BE2C (cell line): ENCODE measurements at regions not wholly inside any gene's neighbourhood (a gene's known extent, or its start where the extent isn't known, plus 50 kb on each side); places are given as distances from the start of the nearest gene placed in this dataset.

Experiments used
- DNase-seq: peaks from one replicate; pipeline ENCODE4 v3.0.0-alpha.2; 2020
- H3K27me3 ChIP-seq: fragments of 250-450 bp; sonication (Bioruptor Pico); 2 replicates; pipeline ENCODE4 v1.5.1; 2020; ENCODE audit warnings: mild to moderate bottlenecking
- H3K36me3 ChIP-seq: fragments of 250-450 bp; sonication (Bioruptor Pico); 2 replicates; pipeline ENCODE4 v1.5.1; 2020; ENCODE audit warnings: mild to moderate bottlenecking
- H3K4me1 ChIP-seq: fragments of 250-450 bp; sonication (Bioruptor Pico); 2 replicates; pipeline ENCODE4 v1.5.1; 2020
- H3K4me3 ChIP-seq: 2 replicates; pipeline ENCODE4 v1.5.1; 2011; ENCODE audit warnings: low read depth, low read length
- H3K9me3 ChIP-seq: fragments of 250-450 bp; sonication (Bioruptor Pico); 2 replicates; pipeline ENCODE4 v1.5.1; 2020
- CTCF ChIP-seq: IDR thresholded peaks from 2 replicates; pipeline ENCODE4 v1.5.1; 2012; ENCODE audit warnings: mild to moderate bottlenecking, low read depth, low read length

GRCh38 chr11:134752964-134753770, 341.1 kb upstream of the B3GAT1 start:
- no peaks in the 10 kb centered on the region for H3K9me3 ChIP-seq
- H3K4me1 ChIP-seq: no peaks in the 10 kb centered on the region
- no peak overlapping the region for H3K4me3 ChIP-seq
- no peak for TF ChIP-seq CTCF
- H3K27me3 ChIP-seq: 0 out of 2 replicates have a peak, but pooled peaks cover 7% of the 10 kb centered on the region
- H3K36me3 ChIP-seq: no peaks in the 10 kb centered on the region
- DNase-seq: no peak

DNA sequence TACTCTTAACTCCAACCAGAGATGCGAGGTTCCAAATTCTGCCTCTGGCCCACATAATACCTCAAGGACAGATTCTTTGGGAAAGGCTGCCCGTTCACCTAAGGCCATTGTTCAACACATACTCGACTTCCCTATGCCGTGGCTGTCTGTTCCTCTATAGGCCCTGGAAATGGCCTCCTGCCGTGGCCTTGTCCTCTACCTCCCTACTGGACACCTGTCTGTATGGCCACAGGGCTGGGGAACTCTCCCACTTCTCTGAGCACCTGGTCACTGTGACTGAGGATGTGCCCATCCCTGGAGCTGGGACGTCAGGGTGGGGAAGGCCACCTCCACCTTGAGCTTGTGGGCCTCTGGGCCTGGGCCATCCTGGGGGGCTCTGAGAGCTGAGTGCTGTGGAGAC, 340.5 kb upstream of the B3GAT1 start:
- no peak for DNase-seq
- no peak for TF ChIP-seq CTCF
- 0 out of 2 replicates have a peak, but pooled peaks cover 7% of the 10 kb centered on the region for H3K27me3 ChIP-seq
- no peaks in the 10 kb centered on the region for H3K9me3 ChIP-seq
- H3K4me1 ChIP-seq: no peaks in the 10 kb centered on the region
- H3K4me3 ChIP-seq: no peak overlapping the region
- H3K36me3 ChIP-seq: no peaks in the 10 kb centered on the region

- no peak for DNase-seq
- no peak for TF ChIP-seq CTCF
- H3K9me3 ChIP-seq: no peaks in the 10 kb centered on the region
These were observed 339.7 kb upstream of the B3GAT1 start for GRCh38 chr11:134751766-134752165.

DNA sequence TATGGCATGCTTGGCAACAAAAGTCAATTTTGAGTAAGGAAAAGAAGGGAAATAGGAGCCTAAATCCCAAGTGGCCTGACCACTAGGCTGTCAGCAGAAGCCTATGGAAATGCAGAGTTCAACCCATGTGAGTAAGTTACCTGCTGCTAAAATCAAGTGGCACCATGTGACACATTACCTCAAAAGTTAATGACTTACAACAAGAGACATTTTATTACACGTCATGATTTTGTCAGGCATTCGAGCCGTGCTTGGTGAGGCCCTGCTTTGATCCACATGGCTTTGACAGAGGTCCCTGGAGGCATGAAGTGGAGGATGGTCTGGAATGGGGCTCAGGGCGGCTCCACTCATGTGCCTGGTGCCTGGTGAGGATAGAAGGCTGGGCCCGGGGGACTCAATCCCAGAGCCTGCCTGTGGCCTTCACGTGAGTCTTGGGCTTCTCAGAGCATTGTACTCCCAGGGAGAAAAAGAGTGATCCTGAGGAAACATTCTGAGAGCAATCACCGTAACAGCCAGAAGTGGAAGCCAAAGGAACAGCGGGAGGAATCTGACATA, 339.1 kb upstream of the B3GAT1 start:
- DNase-seq: no peak
- Histone ChIP-seq H3K4me3 (no peak overlapping the region), H3K4me1 (no peaks in the 10 kb centered on the region), H3K9me3 (no peaks in the 10 kb centered on the region), H3K27me3 (0 out of 2 replicates have a peak, but pooled peaks cover 7% of the 10 kb centered on the region), H3K36me3 (no peaks in the 10 kb centered on the region)
- TF ChIP-seq CTCF: no peak

More at GRCh38 chr11:134751766-134752165, 339.7 kb upstream of the B3GAT1 start:
- Histone ChIP-seq H3K4me3 (no peak overlapping the region), H3K36me3 (no peaks in the 10 kb centered on the region), H3K27me3 (0 out of 2 replicates have a peak, but pooled peaks cover 7% of the 10 kb centered on the region), H3K4me1 (no peaks in the 10 kb centered on the region)

GRCh38 chr11:134750619-134751018, 338.6 kb upstream of the B3GAT1 start:
- no peak for DNase-seq
- H3K4me3 ChIP-seq: no peak overlapping the region
- H3K27me3 ChIP-seq: 0 out of 2 replicates have a peak, but pooled peaks cover 7% of the 10 kb centered on the region
- H3K36me3 ChIP-seq: no peaks in the 10 kb centered on the region
- no peak for TF ChIP-seq CTCF
- H3K9me3 ChIP-seq: no peaks in the 10 kb centered on the region
- no peaks in the 10 kb centered on the region for H3K4me1 ChIP-seq
